HG02678 (cell line): ENCODE measurements at regions not wholly inside any gene's neighbourhood (a gene's known extent, or its start where the extent isn't known, plus 50 kb on each side); places are given as distances from the start of the nearest gene placed in this dataset.

Source experiments
- ATAC-seq: cut with Tn5 transposase; IDR thresholded peaks from one replicate; pipeline ENCODE4 v1.9.1; 2021; ENCODE audit warnings: mild to moderate bottlenecking, moderate library complexity; ENCODE audit not compliant: unreplicated experiment

- ATAC-seq: no peak
These were observed 268.0 kb downstream of the MSRB3 start for GRCh38 chr12:65546528-65546927.

DNA sequence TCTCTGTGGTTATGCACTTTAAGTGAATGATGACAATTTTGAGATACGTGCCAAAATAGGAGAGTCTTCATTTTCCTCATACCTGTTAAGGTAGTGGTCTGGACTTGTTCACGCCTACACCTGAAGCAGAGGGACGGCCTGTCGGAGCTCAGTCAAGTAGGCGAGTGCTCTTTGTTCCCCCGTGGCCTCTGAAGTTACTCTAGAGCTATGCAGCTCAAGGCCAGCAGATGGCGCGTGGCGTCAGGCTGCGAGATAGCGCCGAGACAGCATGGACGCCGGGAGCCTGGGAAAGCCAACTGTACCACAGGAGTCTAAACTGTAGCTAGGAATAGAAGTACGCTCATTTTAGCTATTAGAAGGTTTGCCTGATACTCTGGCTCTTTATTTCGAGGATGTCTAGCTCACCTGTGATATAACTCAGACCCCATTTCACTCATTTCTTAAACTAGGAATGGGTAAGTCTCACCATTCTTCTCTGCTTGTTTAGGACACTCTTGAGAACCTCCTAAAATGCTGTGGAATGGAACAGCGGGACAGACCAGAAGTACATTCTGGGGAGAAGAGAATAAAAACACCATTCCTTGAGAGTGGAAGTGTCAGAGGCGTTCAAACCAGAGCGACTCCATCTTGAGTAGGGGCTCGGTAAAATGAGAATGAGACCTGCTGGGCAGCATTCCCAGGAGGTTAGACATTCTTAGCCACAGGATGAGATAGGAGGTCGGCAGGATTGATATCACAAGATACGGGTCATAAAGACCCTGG, 267.4 kb upstream of the HMGA2 start:
- peak; percentile 96 for ATAC-seq

DNA sequence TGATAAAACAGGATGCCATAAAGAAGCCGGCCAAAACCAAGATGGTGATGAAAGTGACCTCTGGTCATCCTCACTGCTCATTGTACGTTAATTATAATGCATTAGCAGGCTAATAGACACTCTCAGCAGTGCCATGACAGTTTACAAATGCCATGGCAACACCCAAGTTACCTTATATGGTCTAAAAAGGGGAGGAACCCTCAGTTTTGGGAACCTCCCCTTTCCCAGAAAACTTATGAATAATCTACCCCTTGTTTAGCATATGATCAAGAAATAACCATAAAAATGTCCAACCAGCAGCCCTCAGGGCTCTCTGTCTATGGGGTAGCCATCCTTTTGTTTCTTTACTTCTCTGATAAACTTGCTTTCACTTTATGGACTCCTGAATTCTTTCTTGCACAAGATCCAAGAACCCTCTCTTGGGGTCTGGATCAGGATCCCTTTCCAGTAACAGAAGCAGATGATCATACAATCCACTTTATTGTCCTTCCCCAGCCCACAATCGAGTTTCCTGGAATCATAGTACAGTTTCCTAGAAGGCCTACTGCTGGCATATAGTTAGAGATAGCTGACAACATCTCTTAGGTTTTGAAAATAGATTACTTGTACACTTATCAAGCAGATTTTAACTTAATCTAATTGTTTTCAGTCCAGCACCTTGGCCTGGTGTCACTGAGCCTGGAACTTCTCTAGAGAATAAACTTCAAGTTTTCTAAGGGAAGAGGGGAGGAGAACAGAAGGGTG, 266.7 kb upstream of the HMGA2 start:
- no peak for ATAC-seq

DNA sequence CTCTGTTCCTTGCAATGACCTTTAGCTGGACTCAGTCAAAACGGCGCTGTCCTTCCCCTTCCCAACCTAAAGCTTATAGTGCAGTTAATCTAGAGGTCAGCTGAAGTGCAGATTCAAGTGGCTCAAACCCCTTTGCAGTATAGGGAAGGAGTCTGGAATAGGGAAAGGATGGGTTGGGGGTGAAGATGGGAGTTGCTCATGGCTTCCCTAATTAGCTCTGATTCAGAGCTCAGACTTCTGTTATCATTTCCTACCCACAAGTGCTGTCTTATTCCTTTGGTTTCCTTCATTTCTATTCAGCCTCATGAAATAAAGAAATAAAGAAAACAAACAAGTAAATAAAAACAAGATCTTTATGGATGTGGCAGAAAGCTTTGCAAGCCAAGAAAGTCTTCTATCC, 264.0 kb upstream of the HMGA2 start:
- ATAC-seq: no peak

- no peak for ATAC-seq
These were observed 262.4 kb upstream of the HMGA2 start for GRCh38 chr12:65561798-65562382.

DNA sequence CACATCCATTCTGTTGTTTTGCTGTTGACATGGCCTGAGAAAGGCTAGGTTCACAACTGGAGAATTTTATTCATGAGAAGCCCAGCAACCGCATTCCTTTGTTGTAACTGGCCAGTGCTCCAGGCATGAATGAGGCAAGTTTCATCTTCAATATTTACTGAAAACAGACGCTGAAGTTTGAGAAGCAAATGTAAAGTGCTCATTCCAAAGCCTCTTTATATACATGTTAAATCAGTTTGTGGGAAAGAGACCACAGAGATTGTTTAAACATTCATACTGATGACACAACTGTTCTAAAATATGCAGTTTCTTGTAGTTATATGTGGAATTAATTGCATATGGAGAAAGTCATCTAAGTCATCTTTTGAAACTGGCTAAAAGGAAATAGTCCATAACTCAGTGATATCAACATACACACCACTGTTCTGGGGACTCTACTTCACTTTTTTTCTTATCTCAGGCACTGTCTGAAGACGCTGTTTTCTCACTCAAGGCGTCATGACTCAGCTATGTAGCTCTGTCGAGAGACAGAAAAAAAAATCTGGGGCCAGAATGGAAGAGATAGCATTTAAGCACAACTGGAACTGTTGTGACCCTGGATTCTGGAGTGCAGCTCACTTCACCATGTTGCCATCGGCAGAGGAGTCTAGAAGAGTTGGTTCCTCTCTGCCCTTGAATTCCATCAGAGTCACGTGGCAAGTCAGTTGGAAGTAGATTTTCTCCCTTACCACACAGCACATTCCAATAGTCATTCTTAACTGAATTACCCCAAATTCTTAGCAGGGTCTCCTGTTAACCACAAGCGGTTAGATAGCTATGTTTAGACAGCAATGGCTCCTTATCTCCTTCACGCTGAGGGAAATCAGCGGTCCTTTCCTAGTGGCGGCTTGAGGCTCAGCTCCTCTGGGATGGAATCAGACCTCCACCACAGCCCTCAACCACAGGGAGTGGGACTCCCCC, 258.4 kb upstream of the HMGA2 start:
- ATAC-seq: no peak

GRCh38 chr12:65566751-65567150, 257.5 kb upstream of the HMGA2 start:
- ATAC-seq: no peak

DNA sequence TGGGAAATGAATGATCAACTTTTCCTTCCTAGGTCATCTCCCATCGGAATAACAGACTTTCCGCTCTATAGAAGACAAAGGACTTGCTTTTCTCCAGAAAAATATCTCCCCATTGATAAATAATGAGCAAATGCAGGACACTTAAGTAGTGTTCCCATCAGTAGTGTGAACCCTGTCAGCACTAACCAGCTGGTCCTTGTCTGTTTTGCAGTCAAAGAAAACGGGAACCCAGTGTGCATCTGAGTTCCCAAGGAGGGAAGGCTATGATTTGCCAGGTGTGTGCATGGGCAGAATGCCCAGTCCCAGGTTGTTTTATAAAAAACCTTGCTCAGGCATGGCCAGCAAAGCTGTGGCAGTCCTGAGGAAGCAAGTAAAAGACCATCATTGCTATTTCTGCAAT, 256.5 kb upstream of the HMGA2 start:
- ATAC-seq: no peak

DNA sequence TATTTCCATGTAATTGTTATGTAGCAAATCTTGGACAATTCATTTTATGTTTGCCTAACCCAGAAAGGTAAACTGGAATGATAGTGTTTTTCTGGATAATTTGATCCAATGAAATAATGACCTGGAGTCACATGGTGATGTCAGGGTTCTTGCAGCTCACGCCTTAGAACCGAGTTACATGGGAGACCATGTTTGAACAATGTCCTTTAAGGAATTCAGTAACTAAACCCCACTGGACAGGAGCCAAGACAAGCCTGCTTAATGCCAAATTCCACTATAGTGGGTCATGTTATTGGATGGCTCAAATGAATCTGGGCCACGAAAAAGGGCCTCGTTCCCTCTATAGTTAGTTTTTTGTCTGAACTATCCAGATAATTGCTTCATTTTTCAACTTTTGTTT, 255.8 kb upstream of the HMGA2 start:
- ATAC-seq: no peak

- ATAC-seq: no peak
These were observed 253.7 kb upstream of the HMGA2 start for GRCh38 chr12:65570451-65571130.

DNA sequence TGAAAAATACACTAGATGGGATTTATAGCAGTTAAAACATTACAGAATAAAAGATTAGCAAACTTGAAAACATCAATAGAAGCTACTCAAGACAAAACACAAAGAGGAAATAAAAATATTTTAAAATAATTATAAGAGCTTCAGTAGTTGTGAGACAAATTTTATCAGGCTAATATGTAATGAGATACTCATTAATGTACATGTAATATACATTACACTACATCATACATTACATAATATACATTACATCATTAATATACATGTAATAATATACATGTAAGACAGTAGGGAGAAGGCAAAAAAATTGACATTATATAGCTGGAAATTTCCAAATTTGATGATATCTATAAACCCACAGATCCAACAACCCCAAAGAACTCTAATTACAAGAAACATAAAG, 249.4 kb upstream of the HMGA2 start:
- no peak for ATAC-seq

DNA sequence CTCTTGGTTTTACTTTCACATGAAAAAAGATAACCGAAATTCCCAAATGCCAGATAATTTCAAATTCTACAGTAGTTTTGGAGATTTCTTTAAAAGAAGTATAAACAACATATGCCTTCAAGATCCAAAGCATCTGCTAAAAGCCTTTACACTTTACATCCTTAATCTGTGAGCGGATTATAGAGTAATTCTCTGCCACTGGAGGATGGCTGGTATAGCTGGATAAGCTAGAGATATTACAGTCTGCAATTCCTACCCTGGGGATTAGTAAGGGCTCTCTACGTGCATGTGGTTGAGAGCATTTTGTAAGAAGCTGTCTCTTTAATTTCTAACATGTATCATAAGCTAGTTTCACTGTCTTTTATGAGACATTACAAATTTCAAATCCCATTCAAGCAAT, 240.3 kb upstream of the HMGA2 start:
- ATAC-seq: no peak

DNA sequence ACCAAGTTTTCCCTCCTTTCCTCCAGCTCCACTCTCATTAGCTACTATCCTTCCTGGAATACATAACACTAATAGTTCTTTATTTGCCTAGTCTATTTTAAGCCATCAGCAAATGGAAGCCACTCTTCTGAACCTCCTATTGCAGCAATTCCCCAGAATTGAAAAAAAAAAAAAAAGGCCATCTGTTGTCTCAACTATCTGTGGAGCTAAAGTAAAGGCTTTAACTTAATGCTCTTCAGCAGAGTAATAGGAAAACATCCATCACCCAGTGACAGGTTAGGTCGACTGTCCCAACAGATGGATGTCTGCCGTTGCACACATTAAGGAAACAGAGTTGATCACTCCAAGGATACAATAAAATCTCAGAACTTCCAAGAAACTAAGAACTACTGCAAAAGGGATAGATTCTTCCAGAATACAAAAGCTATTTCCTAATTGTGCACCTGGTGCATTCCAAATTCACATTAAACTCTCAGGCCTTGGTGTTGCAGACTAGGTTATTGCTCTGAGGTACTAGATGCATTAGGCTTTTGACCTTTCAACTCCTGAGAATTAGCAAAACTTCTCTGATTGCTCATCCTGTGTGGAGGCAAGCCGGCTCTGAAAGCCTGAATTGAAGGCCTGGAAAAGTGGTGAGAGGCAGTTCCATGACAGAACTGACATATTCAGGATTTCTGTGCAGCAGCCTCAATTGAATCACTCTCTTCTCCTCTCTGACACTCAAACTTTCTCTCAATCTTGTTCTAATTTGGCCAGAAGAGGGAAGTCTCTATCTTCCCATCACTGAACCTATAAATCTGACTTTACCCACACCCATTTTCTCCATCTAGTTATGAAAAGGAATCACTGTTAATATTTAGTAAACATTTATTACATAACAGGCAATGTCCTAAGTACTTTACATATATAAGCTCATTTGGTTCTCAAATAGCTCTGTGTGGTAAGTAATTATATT, 238.4 kb upstream of the HMGA2 start:
- no peak for ATAC-seq

GRCh38 chr12:65586796-65587195, 237.5 kb upstream of the HMGA2 start:
- no peak for ATAC-seq

DNA sequence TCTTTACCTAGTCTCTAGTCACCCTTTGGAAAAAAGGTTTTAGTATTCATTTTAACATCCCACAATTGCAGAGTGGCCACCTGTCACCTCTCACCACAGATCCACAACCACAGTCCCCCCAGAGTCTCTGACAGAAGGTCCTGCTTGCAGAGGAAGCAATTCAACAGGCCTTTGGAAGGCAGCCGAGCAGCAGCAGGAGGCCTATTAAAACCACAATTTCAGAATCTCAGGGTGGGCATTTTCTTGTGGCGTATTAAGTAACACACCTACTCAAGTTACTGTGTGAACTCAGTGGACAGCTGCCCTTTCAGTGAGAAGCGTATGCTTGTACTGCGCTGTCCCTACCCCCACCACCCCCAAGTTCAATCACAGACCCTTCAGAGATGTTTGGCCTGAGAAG, 234.0 kb upstream of the HMGA2 start:
- ATAC-seq: no peak

DNA sequence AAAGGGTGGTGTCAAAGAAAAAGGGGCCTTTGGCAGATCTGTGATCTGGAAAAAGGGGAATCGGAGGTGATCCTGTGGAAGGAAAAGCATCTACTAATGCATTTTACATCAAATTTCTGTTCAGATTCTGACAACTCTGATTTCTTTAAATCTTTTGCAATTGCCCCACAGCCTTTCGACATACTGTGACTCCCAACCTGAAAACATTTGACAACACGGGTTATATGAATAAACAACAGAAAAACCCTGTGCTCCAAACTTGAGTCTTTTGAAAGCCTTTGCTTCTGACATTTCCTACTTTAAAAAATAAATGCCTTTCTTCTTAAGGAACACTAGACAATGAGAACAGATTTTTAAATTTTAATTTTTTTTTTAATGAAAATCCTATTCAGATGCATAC, 231.9 kb upstream of the HMGA2 start:
- no peak for ATAC-seq

- ATAC-seq: no peak
These were observed 231.0 kb upstream of the HMGA2 start for GRCh38 chr12:65593239-65593701.

DNA sequence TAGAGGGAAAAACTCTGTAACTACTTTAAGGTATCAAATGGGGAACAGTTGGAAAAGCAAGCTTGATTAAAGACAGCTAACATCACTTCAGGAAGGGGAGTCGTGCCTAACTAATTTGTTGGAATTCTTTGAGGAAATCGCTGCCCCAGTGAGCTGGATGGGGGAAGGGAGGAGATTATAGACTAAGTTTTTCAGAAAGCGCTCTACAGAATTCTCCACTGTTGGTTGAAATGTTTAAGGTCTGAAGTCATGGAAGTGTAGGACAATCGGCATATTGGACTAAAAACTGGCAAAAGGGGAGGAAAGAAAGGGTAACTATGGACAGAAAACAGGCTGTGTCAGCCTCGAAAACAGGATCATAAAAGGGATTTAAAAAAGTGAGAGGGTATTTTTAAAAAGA, 229.9 kb upstream of the HMGA2 start:
- ATAC-seq: no peak

- ATAC-seq: no peak
These were observed 229.2 kb upstream of the HMGA2 start for GRCh38 chr12:65595016-65595560.
